ENCODE measurements at regions not wholly inside any gene's neighbourhood (a gene's known extent, or its start where the extent isn't known, plus 50 kb on each side); places are given as distances from the start of the nearest gene placed in this dataset.

DNA sequence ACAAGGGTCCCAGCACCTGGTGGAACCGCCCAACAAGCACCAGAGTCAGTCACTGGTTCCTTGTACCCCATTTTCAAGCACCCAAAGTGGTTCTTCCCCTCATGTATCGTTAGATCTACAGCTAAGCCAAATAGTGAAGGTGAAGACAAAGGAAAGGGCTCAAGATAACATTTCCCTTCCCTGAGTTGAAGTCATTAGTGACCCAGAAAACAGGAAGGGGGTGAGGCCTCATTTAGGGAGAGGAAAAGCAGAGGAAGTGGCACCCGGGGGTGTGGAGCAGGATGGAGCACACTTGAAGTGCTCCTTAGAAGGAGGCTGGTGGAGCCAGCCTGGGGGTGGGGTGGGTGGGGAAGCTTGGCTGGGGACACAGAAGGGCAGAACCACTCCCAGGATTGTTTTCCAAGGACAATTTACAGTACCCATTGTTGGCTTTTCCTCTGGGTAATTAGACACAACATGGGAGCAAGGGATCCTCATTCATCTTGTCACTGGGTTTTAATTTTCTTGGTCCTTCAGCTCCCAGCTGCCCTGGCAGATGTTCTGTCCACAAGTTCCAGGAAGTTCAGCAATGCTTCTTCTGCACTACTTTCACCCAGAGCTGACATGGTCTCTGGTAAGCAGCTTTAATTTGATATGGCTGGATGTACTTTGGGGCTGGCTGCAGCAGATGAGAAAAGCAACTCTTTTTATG, 73.3 kb upstream of the CD93 start:
- TF ChIP-seq, protein P1, sequence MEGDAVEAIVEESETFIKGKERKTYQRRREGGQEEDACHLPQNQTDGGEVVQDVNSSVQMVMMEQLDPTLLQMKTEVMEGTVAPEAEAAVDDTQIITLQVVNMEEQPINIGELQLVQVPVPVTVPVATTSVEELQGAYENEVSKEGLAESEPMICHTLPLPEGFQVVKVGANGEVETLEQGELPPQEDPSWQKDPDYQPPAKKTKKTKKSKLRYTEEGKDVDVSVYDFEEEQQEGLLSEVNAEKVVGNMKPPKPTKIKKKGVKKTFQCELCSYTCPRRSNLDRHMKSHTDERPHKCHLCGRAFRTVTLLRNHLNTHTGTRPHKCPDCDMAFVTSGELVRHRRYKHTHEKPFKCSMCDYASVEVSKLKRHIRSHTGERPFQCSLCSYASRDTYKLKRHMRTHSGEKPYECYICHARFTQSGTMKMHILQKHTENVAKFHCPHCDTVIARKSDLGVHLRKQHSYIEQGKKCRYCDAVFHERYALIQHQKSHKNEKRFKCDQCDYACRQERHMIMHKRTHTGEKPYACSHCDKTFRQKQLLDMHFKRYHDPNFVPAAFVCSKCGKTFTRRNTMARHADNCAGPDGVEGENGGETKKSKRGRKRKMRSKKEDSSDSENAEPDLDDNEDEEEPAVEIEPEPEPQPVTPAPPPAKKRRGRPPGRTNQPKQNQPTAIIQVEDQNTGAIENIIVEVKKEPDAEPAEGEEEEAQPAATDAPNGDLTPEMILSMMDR (IDR thresholded peaks at IDR 0.05 in 2 of 3, conservative IDR thresholded peaks at IDR 0.05 in 1 of 3; ENCODE audit: control insufficient read depth in 2 of 3, extremely low read depth in 1 of 3, insufficient read depth in 1 of 3, low read depth in 3 of 3, low read length in 3 of 3), result no peak
- TF ChIP-seq EGR1 (IDR thresholded peaks at IDR 0.05; ENCODE audit: borderline replicate concordance in 1 of 2, low read depth in 2 of 2, low read length in 2 of 2), result no peak
- no peak for TF ChIP-seq SP1 (IDR thresholded peaks at IDR 0.05; ENCODE audit: low read depth, low read length)
- TF ChIP-seq EZH2 (IDR thresholded peaks at IDR 0.05; ENCODE audit: borderline replicate concordance, control insufficient read depth, low read depth, low read length), result no peak
- no peak for TF ChIP-seq SMC3 (IDR thresholded peaks at IDR 0.05; ENCODE audit: borderline replicate concordance, low read length)
- no peak for TF ChIP-seq RAD21 (IDR thresholded peaks at IDR 0.05; ENCODE audit: insufficient read depth, low read depth, low read length)
- TF ChIP-seq, protein P2, sequence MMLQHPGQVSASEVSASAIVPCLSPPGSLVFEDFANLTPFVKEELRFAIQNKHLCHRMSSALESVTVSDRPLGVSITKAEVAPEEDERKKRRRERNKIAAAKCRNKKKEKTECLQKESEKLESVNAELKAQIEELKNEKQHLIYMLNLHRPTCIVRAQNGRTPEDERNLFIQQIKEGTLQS (IDR thresholded peaks at IDR 0.05; ENCODE audit: borderline replicate concordance, extremely low read depth, low read depth, low read length), result no peak
- no peak for TF ChIP-seq NFYB (IDR thresholded peaks at IDR 0.05; ENCODE audit: insufficient read depth, low read depth, low read length)
- no peak for TF ChIP-seq POLR2AphosphoS5 (IDR thresholded peaks at IDR 0.05; ENCODE audit: low read length)

All from GM12878 (cell line).